Globus pallidus (tissue), 1 donor: ENCODE measurements at regions not wholly inside any gene's neighbourhood (a gene's known extent, or its start where the extent isn't known, plus 50 kb on each side); places are given as distances from the start of the nearest gene placed in this dataset.

Experiments
- DNase-seq: peaks from one replicate; pipeline ENCODE4 v3.0.0-alpha.2; 2015; ENCODE audit warnings: low spot score

DNA sequence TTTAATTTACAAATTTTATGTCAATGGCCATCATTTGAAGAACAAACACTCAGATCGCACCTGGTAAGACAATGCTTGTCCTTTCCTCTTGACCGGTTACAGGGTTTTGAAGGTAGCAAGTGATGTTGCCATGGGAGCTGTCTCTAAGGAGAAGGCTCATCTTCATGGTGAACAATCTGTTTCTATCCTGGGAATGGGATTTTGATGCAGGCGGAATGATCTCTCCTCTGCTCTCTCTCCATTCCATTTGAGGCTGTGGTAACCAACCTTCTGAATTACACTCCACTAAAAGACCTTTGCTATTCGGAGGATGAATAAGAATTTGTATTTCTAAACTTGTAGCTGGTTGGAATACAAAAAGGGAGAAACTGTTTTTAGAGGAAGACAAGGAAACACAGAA is 57.9 kb upstream of the SLC5A9 start:
- DNase-seq, result no peak

DNA sequence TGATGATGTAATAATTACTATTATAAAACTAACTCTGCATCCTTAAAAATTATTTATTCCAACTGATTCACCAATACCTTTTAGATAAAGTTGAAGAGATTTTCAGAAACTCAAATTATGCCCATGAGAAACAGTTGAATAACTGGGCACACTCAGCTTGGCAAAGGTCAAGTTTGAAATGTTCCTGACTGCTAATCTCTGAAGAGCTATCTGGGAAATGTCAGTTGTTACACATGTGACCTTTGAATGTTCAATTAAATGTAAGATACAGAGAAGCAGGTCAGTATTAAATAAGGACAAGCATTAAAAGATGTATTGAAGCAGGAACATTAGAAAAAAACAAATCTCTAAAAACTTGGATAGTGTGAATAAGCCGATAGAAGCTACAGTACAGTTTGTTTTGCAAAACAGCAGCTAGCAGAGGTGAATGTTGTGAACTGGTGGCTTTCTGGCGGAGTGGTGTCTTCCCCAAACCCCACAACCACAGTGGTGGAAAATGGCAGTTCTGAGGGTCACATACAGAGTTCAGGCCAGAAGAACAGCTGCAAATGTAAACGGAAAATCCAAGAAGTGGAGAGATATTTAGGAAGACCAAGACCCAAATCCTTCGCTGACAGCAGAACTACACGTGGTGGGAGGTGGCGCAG is 61.9 kb upstream of the SLC5A9 start:
- DNase-seq, result no peak

DNA sequence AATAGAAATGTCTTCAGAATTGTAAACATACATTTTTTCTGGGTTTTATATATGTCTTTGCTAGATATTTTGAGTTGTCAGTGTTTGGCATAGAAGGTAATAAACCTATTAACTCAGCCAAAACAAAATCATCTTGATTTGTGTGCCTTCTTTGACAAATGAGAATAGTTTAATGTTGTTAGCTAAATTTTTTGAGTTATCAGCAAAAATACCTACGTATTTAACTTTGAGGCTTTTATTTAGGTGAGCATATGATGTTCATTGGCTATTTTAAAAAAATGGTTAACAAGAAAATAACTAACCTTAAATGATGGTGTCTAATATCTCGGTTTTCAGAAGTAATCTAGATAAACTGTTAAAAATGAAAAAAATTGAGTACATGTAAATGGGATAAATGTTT is 83.2 kb upstream of the SLC5A9 start:
- DNase-seq, result no peak

DNA sequence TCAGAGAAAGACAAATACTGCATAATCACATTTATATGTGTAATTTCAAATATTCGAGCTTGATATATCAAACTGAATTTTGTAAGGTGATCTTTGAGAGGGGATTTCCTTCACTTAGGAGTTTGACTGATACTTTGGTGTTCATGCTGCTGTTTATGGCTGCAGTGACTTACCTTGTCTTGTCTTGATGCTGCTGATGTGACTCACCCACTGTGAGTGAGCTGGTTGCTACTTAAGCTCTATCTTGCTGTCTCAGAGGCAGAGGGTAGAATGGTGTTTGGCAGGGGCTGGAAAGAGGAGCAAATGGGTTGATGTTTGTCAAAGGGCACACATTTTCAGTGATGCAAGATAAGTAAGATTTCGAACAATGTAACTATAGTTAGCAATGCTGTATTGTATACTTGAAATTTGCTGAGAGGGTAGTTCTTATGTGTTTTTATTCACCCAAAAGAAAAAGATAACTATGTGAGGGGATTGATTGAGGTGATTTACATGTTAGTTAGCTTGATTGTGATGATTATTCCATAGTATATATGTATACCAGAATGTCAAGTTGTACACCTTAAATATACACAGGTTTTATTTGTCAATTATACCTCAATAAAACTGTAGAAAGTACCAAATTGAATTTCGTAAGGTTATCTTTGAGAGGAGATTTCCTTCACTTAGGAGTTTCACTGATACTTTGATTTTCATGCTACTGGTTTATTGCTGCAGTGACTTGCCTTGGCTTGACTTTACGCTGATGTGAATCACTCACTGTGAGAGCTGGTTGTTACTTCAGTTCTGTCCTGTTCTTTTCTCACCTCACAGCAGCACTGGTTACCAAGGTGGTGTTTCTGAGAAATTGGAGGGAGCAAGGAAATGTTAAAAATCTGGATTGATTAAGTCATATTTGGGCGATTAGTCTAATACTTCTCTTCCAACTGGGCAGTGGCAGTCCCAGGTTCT is 94.5 kb upstream of the SLC5A9 start:
- no peak for DNase-seq

DNA sequence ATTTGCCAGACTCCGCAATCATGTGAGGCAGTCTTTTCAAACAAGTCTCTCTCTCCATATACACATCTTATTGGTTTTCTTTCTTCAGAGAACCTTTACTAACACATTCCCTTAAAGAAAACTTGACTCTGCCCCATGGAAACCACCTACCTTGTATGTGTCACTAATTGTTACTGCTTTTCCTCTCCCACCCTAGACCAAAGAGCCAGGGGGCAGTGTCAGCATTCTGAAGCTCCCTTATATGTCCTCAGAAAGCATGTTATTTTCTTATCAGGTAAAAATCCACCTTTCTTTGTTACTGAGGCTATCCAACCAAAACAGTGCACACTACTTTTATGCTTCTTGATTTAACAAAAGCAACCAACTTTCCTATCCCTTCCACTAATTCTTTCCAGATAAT is 98.9 kb upstream of the SLC5A9 start:
- DNase-seq, result no peak

DNA sequence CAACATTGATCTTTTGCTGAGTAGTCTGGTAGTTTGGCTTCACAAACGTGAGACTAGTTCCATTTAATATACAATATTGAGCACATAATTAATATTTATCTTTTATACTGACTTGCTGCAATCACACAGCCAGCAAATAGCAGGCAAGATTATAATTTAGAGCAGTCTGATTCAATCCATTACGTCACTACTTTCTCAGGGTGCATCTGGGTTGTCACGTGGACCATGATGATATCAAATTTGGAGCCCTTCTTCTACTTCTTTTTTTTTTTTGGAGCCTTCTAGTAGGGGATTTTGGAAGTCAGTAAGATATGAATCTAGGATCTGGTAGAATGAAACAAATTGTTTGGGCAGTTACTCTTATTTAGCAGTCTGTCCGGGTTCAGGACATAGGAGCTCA is 100.6 kb upstream of the SLC5A9 start:
- no peak for DNase-seq

DNA sequence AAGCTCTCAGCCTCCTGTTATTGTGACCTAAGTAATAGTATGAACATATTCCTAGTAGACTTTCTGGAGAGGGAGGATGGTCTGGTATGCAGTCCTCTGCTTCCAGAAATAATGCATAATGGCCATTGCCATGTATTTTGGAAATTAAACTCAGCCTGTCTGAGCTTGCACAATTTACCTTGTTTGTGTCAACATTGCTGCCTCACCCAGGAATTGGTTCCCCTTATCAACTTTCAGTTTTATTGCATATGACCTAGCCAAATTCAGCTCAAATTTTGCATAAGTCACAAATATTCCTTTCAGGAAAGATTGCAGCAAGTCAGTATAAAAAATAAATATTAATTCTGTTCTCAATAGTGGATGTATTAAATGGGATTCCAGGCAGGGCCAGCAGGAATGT is 101.9 kb upstream of the SLC5A9 start:
- DNase-seq, result no peak

DNA sequence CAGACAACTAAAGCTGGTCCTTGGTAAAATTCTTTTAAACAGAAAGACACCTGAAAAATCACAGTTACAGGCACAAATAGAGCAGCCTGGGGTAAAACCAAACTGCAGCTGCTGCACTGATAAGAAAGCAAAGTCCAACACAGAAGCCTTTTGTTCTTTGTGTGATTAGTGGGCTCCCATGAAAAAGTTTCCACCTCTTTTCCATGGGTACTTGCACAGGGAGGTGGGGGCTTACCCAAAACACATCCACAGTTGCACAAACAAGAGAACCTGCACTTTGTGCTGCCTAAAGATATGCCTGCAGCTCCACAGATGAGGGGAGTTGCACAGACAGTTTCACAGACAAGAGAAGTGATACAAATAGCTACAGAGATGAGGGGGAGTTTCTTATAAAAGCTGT is 106.7 kb upstream of the SLC5A9 start:
- DNase-seq, result no peak

DNA sequence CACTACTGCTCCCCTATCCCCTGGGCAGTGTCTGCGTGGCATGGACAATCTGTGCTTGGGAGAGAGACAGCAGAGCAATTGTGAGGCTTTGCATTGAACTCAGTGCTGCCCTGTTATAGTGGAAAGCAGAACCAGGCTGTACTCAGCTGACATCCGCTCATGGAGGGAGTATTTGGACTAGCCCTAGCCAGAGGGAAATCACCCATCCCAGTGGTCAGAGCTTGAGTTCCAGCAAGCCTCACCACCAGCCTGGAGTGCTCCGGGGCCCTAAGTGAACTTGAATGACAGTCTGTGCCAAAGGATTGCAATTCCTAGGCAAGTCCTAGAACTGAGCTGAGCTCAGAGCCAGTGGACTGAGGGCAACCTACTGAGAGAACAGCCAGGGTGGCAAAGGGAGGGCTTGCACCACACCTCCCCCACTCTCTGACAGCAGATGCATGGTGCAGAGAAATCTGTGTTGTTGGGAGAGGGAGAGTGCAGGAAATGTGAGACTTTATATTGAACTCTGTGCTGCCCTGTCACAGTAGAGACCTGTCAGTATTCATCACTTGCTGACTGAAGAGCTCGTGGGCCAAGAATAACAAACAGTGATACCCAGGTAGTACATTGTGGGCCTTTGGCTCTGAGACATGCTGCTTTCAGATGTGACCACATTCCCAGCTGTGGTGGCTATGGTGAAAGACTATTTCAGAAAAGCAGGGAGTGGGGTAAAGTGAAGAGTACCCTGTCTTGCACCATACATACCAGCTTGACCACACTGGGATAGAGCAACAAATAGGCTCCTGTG is 107.7 kb upstream of the SLC5A9 start:
- no peak for DNase-seq

DNA sequence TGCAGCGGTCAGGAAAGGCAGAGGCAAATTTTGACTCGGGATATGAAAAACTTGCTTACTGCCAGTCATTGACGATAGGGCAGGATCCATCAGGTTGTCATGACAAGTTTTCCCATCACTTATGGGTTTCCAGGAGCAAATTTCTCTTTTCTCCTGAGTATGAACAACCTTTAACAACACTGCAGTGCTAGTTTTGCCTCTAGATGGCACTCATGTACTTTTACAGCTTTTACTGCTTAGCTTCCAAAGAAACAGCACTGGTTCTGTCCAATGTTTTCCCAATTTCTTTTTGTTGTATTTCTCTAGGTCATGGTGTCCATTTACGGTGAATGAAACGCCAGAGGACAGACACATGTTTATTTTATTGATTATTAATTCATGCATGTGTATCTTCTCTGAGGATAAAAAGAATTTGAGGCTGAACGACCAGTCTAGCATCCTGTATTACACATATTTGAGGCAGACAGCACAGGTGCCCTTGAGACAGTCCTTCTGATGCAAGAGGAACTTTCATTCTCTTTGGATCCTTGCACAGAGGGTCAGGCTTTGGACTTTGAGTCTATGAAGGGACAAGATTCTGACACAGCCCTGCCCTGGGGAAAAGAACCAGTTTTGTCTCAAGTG is 112.3 kb upstream of the TRABD2B start:
- peak; percentile 60 for DNase-seq

DNA sequence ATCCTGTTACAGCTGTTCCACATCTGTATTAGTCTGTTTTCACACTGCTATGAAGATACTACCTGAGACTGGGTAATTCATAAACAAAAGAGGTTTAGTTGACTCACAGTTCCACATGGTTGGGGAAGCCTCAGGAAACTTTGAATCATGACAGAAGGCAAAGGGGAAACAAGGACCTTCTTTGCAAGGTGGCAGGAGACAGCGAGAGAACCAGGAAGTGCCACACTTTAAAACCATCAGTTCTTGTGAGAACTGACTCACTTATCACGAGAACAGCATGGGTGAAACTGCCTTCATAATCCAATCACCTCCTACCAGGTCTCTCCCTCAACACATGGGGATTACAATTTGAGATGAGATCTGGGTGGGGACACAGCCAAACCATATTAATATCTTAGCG is 110.3 kb upstream of the TRABD2B start:
- DNase-seq, result no peak

DNA sequence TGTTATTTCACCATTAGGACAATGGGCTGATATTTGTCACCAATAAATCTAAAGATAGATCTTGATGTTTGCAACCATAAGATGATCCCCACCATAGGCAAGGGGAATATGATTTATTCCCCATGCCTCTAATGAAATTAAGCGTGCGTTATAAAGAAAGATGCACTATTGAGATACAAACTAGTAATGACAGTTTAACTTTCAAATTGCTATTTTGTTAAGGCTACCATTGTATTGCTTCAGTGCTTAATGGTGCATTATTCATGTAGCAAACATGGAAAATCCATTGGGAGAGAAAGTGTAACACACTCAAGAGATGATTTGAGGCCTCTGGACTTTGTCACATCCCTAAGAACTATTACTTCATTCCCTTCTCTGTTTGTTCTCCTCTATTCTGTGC is 108.9 kb upstream of the TRABD2B start:
- no peak for DNase-seq

DNA sequence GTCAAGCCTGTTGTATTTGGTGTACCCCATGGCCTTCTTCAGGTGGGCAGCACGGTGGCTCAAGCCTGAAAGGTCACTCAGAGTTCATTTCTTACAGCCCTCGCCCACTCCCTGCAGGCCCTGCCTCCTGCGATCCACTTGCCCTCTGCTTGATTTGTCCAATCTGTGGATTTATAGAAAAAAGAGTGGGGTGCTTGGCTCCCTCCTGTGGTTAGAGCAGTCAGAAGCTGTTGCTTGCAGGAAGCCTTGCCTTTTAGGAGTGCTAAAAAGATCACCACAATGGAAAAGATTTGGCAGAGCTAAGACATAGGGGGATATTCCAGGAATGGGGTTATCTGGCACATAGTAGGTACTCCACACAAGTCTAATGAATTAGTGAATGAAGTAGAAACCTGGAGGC is 108.0 kb upstream of the TRABD2B start:
- DNase-seq, result no peak

DNA sequence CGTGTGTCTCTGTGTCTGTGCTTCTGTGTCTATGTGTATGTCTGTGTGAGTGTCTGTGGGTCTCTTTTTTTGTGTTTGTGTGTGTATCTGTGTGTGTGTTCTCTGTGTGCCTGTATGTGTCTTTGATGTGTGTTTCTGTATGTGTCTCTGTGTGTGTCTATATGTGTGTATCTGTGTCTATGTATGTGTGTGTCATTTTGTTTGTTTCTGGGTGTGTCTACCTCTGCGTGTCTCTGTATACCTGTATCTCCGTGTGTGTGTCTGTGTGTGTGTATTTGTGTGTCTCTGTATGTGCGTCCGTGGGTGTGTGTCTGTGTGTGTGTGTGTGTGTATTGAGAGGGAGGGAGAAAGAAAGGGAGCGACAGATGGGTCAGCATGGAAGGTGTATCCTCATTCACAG is 106.3 kb upstream of the TRABD2B start:
- no peak for DNase-seq

DNA sequence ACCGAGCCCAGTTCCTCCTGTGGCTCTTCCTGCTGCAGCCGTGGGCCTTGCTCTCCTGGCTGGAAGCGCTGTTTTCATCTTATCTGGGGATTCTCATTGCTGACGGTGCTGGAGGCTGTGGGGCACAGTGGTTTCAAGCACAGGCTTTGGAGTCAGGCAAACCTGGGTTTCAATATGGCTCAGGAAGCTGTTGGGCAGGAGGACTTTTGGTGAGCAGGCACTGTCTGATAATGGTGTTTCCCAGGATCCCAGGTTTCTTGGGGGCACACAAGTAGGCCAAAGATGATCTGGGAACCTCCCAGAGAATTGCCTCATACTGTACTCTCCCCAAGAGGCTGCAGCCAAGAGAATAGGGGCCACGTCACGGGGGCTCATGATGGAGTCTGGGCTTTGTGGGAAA is 105.6 kb upstream of the TRABD2B start:
- no peak for DNase-seq

DNA sequence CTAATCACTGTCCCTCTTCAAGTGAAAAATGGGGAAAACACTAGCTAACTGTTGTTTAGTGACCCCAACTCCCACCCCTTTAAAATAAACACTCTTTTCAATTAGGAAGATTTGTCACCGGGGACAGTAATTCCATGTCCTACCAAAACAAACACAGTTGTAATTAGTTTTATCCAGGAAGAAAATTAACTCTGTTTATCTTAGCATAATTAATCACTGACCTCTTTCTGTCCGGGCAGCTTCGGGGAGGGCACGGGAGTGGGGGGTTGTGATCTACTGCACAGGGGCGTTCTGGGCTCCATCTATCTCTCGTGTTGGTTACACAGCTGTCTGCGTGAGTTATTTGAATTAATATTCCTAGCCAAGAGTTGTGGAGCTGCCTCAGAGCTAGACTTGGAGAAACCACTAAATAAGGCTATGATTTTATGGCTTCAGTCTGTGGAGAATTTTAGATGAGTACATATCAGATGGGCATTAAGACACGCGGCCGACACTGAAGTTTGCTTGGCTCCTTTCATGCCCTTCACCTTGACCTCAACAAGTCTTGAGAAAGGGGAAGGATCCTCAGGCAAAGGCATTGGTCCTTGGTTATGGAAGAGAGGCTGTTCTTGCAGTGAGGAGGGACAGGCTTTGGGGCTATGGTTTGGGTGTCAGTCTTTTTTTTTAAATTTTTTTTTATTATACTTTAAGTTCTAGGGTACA is 102.0 kb upstream of the TRABD2B start:
- no peak for DNase-seq

DNA sequence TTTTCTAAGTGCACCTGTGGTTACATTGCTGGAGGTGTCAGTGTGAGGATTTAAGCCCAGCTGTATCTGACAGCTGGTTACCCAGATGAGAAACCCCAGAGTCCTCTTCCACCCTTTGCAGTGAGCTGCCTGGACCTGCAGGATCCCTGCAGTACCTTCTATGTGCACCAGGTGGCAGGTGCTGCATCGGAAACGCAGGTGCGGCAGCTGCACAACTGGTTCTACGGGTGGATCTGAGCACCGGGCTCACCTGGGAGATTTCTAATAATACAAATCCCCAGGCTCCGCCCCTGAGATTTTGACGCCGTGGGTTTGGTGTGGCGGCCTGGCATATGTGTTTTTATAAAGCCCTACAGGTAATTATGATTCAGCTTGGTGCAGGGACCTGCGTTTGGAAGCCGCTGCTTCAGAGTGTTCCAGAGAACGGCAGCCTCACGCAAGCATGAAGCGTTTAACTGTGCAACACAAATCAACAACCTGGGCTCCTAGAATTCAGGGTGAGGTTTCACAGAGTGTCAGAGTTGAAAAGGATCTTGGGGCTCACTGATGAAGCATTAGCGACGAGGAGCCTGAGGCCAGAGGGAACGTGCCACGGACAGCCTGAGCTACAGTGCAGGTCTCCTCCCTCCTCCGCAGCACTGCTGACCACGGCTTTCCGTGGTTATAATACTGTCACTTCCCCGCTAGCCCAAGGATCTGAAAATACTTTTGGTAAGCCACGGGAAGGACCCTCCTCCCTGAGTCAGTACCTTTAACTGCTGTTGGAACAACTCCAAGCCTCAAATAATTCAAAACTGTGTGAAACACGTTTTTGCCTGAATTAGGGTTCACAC is 96.7 kb upstream of the TRABD2B start:
- DNase-seq, result no peak

DNA sequence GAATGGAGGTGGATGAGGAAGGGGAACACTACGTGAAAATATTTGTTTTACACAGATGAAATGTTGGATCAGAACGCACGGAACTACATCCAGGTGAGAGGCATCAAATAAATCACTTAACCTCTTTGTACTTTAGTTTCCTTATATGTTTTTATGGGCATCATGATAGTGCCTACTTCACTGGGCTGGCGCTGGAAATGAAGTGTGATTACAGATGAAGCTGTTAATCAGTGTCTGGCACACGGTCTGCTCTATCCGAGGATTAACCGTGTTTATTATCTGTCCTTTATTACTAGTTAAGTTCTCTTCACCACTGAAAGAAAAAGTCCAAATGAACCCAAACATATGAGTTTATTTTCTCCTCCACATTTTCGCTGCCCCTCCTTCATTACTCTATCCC is 96.0 kb upstream of the TRABD2B start:
- no peak for DNase-seq

DNA sequence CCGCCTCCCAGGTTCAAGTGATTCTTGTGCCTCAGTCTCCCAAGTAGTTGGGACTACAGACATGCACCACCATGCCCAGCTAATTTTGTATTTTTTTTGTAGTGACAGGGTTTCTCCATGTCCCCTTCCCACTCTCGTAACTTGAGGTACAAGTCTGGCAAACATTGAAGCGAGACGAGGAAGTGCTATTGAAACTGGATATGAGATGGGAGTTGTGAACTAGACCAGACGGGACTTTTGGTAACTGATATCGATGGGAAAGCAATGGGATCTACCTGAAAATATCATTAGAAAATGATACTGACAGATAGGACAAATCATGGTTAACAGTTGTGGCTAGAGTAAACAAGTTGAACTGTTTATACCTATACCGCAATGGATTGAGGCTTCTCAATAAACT is 95.2 kb upstream of the TRABD2B start:
- no peak for DNase-seq

DNA sequence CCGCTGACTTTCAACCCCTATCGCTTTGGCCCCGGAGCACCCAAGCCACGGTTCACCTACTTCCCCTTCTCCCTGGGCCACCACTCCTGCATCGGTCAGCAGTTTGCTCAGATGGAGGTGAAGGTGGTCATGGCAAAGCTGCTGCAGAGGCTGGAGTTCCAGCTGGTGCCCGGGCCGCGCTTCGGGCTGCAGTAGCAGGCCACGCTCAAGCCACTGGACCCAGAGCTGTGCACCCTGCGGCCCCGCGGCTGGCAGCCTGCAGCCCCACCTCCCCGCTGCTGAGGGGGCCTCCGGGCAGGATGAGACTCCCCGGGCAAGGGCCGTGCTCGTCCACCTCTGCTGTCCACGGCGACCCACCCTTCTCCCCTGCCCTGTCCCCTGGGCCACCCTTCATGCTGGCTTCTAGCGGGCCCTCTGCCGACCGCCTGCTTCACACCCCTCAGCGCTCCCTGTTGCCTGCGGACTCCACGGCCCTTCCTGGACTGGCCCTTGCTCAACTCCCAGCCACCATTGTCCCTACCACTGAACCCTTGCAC is 92.2 kb upstream of the TRABD2B start:
- no peak for DNase-seq

DNA sequence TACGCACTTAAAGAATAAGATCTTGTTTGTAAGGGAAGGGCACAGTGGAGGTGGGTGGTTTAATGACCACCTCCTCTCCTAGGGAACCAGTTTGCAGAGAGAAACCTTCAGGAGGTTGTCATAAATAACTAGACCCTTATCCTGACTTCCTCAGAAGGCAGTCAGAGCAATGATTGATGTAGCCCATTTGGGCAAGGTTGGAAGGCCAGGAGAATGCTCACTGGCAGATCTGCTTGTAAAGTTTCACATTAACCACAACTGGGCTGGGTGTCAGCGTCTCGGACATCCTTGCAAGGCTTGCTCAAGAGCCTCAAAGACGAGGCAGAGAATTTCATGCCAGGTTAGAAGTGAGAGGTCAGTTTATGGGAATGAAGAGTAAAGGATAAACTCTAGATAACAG is 87.6 kb upstream of the TRABD2B start:
- no peak for DNase-seq
